ENCODE measurements at regions not wholly inside any gene's neighbourhood (a gene's known extent, or its start where the extent isn't known, plus 50 kb on each side); places are given as distances from the start of the nearest gene placed in this dataset.

DNA sequence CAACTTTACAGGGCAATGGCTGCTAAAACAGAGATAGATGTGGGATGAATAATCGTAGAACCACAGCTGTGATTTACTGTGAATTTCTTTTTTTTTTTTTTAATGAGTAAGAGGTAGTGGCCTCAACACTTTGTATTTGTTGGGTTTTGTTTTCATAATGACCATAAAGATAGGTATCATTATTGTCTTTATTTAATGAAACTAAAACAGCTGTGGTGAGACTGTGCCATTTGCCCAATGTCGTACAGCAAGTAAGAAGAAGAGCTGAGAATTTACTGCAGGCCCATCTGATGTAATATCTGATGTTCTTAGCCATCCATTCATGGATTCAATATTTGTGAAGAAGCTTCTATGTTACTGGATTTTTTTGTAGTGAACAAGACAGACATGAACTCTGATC lies 271.2 kb downstream of the IPMK start:
- Histone ChIP-seq H3K79me2 (no peaks in the 10 kb centered on the region), H3K9me3 (ENCODE audit: control insufficient read depth, low read length) (no peaks in the 10 kb centered on the region), H3K4me3 (ENCODE audit: low read depth, low read length) (no peak overlapping the region), H3K4me2 (ENCODE audit: low read length) (no peak overlapping the region), H3K9ac (no peak overlapping the region), H3K27me3 (ENCODE audit: control insufficient read depth, insufficient read depth, low read length) (no peaks in the 10 kb centered on the region), H2AFZ (no peak overlapping the region), H3K36me3 (ENCODE audit: control insufficient read depth, insufficient read depth, low read length) (no peaks in the 10 kb centered on the region), H3K27ac (no peak overlapping the region), H3K4me1 (no peaks in the 10 kb centered on the region)
- TF ChIP-seq, protein P1, sequence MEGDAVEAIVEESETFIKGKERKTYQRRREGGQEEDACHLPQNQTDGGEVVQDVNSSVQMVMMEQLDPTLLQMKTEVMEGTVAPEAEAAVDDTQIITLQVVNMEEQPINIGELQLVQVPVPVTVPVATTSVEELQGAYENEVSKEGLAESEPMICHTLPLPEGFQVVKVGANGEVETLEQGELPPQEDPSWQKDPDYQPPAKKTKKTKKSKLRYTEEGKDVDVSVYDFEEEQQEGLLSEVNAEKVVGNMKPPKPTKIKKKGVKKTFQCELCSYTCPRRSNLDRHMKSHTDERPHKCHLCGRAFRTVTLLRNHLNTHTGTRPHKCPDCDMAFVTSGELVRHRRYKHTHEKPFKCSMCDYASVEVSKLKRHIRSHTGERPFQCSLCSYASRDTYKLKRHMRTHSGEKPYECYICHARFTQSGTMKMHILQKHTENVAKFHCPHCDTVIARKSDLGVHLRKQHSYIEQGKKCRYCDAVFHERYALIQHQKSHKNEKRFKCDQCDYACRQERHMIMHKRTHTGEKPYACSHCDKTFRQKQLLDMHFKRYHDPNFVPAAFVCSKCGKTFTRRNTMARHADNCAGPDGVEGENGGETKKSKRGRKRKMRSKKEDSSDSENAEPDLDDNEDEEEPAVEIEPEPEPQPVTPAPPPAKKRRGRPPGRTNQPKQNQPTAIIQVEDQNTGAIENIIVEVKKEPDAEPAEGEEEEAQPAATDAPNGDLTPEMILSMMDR (IDR thresholded peaks at IDR 0.05) = no peak

DNA sequence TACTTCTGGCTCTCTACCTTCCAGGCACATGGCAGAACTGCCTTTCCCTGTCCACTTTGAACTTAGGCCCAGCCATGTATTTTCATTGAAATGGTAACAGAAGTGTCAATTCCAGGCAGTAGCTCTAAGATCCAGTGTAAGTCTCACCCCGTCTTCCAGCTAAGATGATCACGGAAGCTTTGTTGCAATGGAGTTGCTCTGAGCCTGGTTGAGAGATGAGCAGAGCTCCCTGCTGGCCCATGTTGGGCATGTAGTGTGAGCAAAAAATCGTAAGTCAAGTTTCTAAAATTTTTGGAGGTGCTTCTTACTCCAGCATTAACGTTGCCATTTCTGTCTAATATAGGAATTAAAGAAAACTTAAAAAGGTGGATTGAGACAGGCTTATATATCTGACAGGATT lies 274.4 kb downstream of the IPMK start:
- H3K4me1 ChIP-seq = no peaks in the 10 kb centered on the region
- no peak overlapping the region for H3K4me2 ChIP-seq (ENCODE audit: low read length)
- no peaks in the 10 kb centered on the region for H3K9me3 ChIP-seq (ENCODE audit: control insufficient read depth, low read length)
- H3K9ac ChIP-seq = no peak overlapping the region
- H3K4me3 ChIP-seq (ENCODE audit: low read depth, low read length) = no peak overlapping the region
- no peaks in the 10 kb centered on the region for H3K36me3 ChIP-seq (ENCODE audit: control insufficient read depth, insufficient read depth, low read length)
- H3K27ac ChIP-seq = no peak overlapping the region
- no peaks in the 10 kb centered on the region for H3K79me2 ChIP-seq
- no peak overlapping the region for H2AFZ ChIP-seq
- H3K27me3 ChIP-seq (ENCODE audit: control insufficient read depth, insufficient read depth, low read length) = no peaks in the 10 kb centered on the region
- TF ChIP-seq, protein P1 (IDR thresholded peaks at IDR 0.05) = no peak

DNA sequence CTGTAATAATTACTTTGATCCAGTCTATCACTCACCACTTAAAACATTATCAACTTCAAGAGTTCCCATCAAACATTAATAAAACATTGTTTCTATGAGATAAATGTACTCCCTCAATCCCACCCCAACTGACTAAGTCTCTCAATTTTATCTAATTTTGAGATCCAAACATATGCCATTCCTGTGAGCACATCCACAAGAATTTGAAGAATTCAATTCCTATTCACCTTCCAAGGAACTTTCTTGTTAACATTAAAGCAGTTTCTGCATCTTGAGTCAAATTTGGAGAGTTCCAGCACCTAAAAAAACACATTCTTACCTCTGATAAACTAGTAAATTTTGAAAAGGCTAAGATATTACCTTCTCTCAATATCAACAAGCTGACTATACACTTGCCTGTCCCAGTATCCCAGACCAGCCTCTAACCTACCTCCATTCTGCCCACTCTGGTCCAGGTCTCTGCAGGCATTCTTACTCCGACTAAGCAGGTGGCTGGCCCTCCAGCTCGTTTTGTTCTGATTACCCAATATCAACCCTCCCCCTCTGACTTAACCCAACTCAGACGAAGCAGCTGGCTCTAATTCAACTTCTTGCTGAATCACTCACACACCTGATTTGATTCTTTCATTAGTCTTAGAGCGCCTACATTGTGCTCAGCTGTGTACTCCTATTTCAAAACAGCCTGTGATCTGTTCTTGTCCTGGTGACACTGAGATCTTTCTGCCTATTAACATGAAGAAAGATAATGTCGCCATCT lies 275.2 kb downstream of the IPMK start:
- H3K79me2 ChIP-seq = no peaks in the 10 kb centered on the region
- no peaks in the 10 kb centered on the region for H3K36me3 ChIP-seq (ENCODE audit: control insufficient read depth, insufficient read depth, low read length)
- no peak overlapping the region for H3K4me2 ChIP-seq (ENCODE audit: low read length)
- H3K4me1 ChIP-seq = no peaks in the 10 kb centered on the region
- H3K27ac ChIP-seq = no peak overlapping the region
- no peak overlapping the region for H3K4me3 ChIP-seq (ENCODE audit: low read depth, low read length)
- H3K27me3 ChIP-seq (ENCODE audit: control insufficient read depth, insufficient read depth, low read length) = no peaks in the 10 kb centered on the region
- TF ChIP-seq, protein P1 (IDR thresholded peaks at IDR 0.05) = no peak
- H3K9me3 ChIP-seq (ENCODE audit: control insufficient read depth, low read length) = no peaks in the 10 kb centered on the region
- no peak overlapping the region for H3K9ac ChIP-seq
- no peak overlapping the region for H2AFZ ChIP-seq

DNA sequence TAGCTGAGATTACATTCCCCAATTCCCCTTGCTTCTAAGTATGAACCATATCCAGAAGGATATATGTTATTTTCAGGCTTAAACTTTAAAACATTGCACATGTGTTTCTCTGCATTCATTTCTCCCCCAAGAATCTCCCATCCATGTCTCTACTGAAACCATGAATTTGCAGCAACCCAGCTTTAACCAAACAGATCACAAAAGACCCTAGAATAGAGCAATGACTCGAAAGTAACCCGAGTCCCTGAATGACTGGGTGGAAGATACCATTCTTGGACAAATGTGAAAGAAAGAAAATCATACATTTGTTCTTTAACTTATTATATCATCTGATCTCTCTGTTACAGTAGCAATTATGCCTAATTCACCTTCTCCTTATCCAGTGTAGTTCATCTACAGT lies 278.7 kb downstream of the IPMK start:
- Histone ChIP-seq H3K27me3 (ENCODE audit: control insufficient read depth, insufficient read depth, low read length) (no peaks in the 10 kb centered on the region), H3K4me3 (ENCODE audit: low read depth, low read length) (no peak overlapping the region), H3K4me2 (ENCODE audit: low read length) (no peak overlapping the region), H2AFZ (no peak overlapping the region), H3K4me1 (no peaks in the 10 kb centered on the region), H3K27ac (no peak overlapping the region), H3K9me3 (ENCODE audit: control insufficient read depth, low read length) (no peaks in the 10 kb centered on the region), H3K36me3 (ENCODE audit: control insufficient read depth, insufficient read depth, low read length) (no peaks in the 10 kb centered on the region), H3K79me2 (no peaks in the 10 kb centered on the region), H3K9ac (no peak overlapping the region)
- TF ChIP-seq, protein P1 (IDR thresholded peaks at IDR 0.05) = no peak

Measured in parathyroid adenoma (tissue), 2 donors.